ENCODE measurements at regions not wholly inside any gene's neighbourhood (a gene's known extent, or its start where the extent isn't known, plus 50 kb on each side); places are given as distances from the start of the nearest gene placed in this dataset.
A peak's percentile ranks its signal among the peaks of the same experiment; 100 is the strongest.

GRCh38 chr4:14865031-14865366 lies 137.3 kb upstream of the CPEB2 start:
- no peak for DNase-seq

DNA sequence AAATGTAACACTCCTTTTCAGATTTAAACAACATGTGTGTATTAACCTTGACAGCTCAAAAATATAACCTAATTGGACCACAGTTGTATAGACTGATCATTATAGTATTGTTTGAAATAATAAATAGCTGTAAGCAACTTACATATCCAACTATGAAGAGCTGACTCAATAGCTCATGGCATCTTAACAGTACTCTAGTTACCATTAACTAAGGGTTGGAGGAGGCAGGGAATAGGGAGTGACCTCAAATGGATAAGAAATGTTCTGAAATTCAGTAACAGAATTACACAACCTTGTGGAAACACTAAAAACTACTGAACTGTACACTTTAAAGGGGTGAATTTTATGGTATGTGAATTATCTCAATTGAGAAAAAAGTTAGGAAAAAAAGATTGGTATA lies 136.5 kb upstream of the CPEB2 start:
- no peak for DNase-seq

DNA sequence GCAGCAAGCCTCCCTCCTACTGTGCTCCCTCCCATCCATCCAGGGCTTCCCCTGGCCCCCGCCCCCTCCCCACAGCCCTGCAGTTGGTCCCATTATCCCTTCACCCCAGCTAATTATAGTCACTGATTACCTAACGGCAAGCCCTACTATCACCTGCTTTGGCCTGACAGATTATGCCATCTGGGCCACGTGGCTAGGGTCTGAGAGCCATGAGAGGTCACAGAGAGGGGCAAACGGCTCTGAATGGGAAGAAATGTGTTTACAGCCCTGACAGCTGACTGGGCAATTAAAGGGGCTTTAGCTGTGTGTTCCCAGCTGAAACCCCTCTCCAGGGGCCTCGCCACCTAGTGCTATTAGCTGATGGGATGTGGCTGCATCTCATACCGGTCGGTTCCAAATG lies 134.4 kb upstream of the CPEB2 start:
- DNase-seq = no peak

DNA sequence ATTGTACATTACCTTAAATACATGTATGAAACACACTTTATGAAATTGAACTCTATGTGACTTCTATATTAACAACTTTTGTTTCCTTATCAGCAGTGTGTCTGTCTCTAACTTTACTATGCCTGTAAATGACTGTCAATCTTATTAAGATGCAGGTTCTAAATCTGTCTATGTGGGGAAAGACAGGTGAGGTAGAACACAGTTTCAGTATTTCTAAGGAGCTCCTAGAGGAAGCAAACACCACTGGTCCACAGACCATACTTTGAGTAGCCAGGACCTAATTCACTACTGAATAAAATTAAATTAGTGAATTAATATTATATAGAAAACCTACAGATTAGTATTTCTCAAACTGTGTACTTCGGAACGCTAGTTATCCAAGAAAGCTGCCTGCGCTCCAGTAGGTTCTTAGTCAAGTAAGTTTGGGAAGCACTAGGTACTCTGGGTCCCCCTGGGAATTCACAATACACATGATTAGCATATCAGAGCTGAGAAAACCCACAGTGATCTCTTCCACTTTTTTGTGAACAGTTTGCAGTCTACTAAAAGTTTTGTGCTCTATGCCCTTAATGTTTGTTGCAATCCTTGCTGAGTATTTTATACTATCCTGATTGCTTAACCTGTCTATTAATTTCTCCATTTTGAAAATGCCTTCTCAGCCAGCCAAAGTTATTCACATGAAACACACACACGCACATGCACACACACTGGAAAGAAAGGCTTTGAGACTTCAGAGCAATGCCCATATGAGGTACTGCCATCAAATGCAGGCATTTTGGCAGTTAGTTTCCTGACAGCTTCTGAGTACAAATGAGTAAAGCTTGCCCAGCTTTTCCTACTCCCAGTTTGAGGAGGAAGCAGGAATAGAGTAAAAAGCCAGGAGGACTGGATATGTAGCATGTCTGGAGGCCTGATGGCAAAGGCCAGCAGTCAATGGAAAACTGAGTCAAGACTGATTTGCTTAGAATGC lies 133.6 kb upstream of the CPEB2 start:
- no peak for DNase-seq

GRCh38 chr4:14871676-14872430 lies 130.4 kb upstream of the CPEB2 start:
- peak; percentile 6 for DNase-seq

DNA sequence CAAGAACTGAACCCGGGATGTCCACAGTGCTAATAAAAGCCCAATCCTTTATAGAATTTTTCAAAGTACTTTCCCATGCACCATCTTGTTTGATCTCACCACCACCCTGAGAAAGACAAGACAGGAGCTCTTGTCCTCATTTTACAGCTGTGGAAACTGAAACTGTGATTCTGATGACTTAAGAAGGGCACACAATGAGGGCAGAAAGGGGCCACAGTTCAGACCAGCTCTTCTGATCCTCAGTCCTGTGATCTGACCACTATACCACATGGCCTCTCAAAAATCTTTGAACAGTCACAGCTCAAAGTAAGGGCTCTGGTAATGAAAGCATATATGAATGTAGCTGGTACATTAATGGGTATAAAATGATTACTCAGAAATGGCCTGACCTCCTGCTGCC lies 127.3 kb upstream of the CPEB2 start:
- DNase-seq = no peak

DNA sequence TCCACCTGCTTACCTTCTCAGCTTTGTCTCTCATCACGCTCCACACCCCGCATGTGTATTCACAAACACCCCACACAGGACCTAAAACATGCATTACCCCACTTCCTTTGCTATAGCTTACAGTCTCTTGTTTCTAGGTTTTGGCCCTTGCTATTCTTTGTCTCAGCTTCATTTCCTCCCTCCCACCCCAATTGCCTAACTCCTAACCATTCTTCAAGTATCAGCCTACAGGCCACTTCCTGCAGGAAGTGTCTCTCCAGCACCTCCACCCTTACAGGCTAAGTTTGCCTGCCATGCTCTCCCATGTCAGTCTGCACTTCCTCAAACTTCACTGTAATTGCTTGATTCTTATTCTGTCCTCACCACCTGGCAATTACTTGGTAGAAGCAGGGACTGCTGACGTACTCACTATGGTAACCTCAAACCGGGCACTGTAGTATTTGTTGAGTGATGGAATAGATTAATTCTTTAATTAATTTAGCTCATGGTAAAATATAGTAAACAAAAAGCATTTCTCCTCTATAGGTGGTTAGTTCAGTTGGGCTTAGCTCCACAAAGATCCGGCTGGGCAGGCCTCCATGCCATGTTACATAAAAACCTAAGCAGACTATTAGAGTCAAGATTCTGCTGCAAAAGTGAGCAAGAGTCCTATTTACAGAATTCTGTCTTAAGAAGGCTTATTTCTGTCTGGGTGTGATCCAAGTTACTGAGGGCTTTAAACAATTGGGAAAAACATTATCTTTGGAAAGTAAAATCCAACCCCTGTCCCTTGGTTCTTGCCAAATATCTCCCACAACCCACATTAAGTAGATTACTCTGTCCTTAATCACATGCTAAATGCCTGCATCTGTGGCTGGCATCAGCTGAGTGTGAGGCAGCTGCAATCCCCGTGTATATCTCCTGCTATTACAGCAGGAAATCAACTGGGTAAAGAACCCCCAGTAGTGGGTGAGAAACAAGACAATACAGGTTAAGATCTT lies 124.7 kb upstream of the CPEB2 start:
- no peak for DNase-seq

- no peak for DNase-seq
Observed at GRCh38 chr4:14878681-14879080, 123.6 kb upstream of the CPEB2 start.

DNA sequence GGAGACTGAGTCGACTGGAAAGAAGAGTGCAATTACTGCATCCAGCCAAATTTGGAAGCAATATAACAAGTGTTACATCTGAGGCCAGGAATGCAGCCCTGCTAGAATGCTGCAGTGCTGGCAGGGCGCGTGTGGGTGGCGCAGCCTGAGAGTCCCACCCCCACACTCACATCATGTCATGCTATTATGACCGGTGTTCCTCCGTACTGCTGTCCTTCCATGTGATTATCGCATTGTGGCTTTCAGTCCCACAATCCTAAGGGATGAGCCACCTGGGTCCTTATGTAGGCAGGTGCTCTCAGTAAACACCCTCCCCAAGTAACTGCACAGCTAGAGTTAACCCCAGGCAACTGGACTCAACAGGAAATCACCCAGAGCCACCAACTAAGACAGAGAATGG lies 122.6 kb upstream of the CPEB2 start:
- no peak for DNase-seq

- no peak for DNase-seq
Observed at GRCh38 chr4:14880805-14881204, 121.5 kb upstream of the CPEB2 start.

DNA sequence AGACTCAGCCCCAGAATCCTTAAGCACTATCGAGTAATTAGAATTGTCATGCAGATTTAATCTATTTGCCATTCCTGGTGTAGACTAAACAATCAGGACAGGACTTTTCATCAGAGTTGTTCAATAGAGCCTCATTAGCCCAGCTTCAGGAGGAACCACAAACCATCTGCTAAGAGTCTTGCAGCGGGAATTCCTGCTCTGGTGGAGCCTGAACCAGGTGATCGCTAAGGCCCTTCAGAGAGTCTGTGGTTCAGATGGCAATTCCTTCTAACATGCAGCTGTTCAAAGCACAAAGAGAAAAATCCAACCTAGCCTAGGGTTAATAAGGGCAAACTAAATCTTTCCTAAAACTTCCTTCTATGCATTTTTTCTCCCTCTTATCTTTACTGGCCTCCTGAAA lies 119.1 kb upstream of the CPEB2 start:
- DNase-seq = no peak

- DNase-seq = no peak
Observed at GRCh38 chr4:14883661-14884060, 118.6 kb upstream of the CPEB2 start.

DNA sequence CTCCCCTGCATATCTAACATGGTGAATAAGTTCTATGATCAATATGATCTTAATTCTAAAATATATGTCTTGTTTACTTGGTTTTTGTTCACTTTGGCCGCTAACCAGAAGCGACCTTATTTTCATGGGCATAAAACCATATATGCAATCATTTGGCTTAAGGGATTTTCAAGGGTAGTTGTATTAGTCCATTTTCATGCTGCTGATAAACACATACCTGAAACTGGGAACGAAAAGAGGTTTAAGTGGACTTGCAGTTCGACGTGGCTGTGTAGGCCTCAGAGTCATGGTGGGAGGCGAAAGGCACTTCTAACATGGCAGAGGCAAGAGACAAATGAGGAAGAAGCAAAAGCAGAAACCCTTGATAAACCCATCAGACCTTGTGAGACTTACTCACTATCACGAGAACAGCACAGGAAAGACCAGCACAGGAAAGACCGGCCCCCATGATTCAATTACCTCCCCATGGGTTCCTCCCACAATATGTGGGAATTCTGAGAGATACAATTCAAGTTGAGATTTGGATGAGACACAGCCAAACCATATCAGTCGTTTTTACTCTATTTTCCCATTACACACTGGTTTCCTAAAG lies 114.3 kb upstream of the CPEB2 start:
- DNase-seq = no peak

DNA sequence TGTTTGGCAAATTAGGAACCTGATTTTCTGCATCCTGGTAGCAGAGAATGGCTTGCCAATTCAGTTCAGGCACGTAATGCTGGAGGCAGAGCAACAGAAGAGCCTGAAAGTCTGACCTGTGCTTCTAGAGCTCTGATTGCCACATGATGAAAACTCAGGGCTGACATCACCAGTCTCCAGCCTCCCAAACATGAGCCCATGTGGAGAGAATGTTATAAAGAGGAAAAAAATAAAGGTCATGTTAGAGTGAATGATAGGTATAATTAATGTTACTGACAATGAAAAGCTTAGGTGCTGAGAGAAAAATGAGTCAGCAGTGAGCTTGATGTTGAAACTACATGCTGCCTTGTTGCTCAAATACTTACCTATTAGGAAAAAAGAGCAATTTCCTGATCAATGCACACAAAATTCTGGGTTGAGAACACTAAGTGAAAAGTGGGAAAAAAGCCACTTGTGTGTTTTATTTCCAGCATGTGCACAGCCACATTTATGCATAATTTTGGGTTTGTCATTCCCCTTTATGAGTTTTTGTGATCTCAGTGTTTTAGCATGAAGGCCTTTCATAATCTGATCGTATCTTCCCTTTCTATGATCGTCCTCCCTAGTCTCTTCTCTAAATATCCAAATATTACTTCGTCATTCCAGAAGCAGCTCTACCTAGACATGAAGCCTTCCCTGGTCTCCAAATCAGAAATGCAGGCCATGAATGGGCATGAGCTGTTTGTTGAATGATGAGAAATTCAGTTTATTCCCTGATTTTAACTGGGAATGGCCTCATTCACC lies 113.3 kb upstream of the CPEB2 start:
- DNase-seq = no peak

- no peak for DNase-seq
Observed at GRCh38 chr4:14892563-14892962, 109.7 kb upstream of the CPEB2 start.

DNA sequence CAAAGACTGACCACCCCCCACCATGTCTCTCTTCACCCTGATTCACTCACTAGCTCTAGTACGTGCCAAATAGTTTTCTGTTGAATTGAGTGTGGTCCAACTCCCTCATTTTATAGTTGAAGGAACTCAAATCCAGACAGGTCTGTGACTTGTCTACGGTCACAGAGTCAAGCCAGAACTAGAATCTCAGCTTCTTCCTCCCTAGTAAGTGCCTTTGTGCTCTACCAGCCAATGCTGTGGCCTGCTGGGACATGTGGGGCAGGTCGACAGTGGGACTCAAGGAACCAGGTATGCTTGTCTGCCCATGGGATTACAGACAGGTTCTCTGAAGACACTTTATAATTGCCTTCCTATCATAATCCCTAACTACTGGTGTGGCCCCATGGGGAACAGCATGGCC lies 108.6 kb upstream of the CPEB2 start:
- no peak for DNase-seq

GRCh38 chr4:14894392-14895292 lies 107.6 kb upstream of the CPEB2 start:
- no peak for DNase-seq

GRCh38 chr4:14896656-14897175 lies 105.6 kb upstream of the CPEB2 start:
- DNase-seq = no peak

GRCh38 chr4:14897217-14897616 lies 105.1 kb upstream of the CPEB2 start:
- no peak for DNase-seq

DNA sequence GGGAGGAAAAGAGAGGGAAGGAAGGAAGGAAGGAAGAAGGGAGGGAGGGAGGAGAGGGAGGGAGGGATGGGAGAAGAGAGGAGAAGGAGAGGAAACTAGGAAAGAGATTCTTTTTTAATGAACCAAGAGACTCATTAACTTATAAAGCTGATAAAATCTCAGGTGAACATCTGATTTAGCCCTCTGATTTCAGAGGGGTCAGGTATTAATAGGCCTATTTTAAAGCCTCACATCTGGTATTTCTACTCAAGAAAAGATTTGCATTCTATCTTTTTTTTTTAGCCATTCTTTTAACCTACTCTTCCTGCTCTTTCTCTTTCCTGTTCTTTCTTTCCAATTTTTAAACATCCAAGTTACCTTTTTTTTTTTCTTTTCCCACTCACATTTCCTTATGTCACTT lies 103.3 kb upstream of the CPEB2 start:
- no peak for DNase-seq
